Stomach (tissue), 8 donors: ENCODE measurements at regions not wholly inside any gene's neighbourhood (a gene's known extent, or its start where the extent isn't known, plus 50 kb on each side); places are given as distances from the start of the nearest gene placed in this dataset.

Experiments
- DNase-seq, 2 donors: peaks; one replicate each; pipeline versions ENCODE4 v3.0.0 to v3.0.0-alpha.2; 2013 to 2019
- H3K27ac ChIP-seq, 5 donors: fragments of 200-600 bp in 4 of 5; sonication (generic) in 4 of 5; one replicate each; pipeline ENCODE4 v1.5.1; 2013 to 2019; ENCODE audit warnings: mild to moderate bottlenecking in 1 of 5, moderate library complexity in 1 of 5
- H3K27me3 ChIP-seq, 3 donors: fragments of 200-600 bp; sonication (generic); one replicate each; pipeline ENCODE4 v1.5.1; 2017 to 2019; ENCODE audit warnings: mixed run types in 1 of 3
- H3K36me3 ChIP-seq, 4 donors: fragments of 200-600 bp; sonication (generic); 1 replicate in 3 of 4; 2 replicates in 1 of 4; pipeline ENCODE4 v1.5.1; 2016 to 2019
- H3K4me1 ChIP-seq, 4 donors: fragments of 200-600 bp; sonication (generic); one replicate each; pipeline ENCODE4 v1.5.1; 2016 to 2019
- H3K4me3 ChIP-seq, 4 donors: fragments of 200-600 bp; sonication (generic) in 3 of 4; one replicate each; pipeline ENCODE4 v1.5.1; 2016 to 2019; ENCODE audit warnings: mild to moderate bottlenecking in 1 of 4
- H3K9me3 ChIP-seq, 4 donors: fragments of 200-600 bp; sonication (generic); one replicate each; pipeline ENCODE4 v1.5.1; 2016 to 2019
- CTCF ChIP-seq, 7 experiments: fragments of 450-650 bp in 4 of 7; fragments of 200-600 bp in 3 of 7; sonication (generic) in 3 of 7; IDR thresholded peaks; one replicate each; pipeline ENCODE4 v1.5.1; 2016 to 2019; ENCODE audit warnings: antibody characterized with exemption in 7 of 7, control low read depth in 2 of 7, mild to moderate bottlenecking in 1 of 7
- EP300 ChIP-seq: sonication (generic); formaldehyde crosslinking; IDR thresholded peaks from one replicate; pipeline ENCODE4 v1.6.1; 2017; ENCODE audit warnings: antibody characterized with exemption
- POLR2A ChIP-seq, 4 donors: fragments of 450-650 bp; IDR thresholded peaks; one replicate each; pipeline ENCODE4 v1.6.1; 2016; ENCODE audit warnings: antibody characterized with exemption in 4 of 4, control low read depth in 2 of 4, mild to moderate bottlenecking in 1 of 4, moderate library complexity in 1 of 4
- POLR2AphosphoS5 ChIP-seq, 3 donors: sonication (generic); formaldehyde crosslinking; IDR thresholded peaks; one replicate each; pipeline ENCODE4 v1.6.1; 2016; ENCODE audit warnings: antibody characterized with exemption in 3 of 3
- WGBS, 5 donors: extraction: QIAGEN DNeasy Blood & Tissue Kit in 3 of 5; methylation state at CpG; one replicate each; pipeline versions ENCODE4 v1.1.5 to v1.1.7; 2013 to 2018; 5-methylcytosine and 5-hydroxymethylcytosine counted together
- intact Hi-C: fragments of 100-400 bp; cut with DNase I; formaldehyde crosslinking; loops from one replicate; pipeline ENCODE4 v1.15.1; 2023; ENCODE audit warnings: low total_unique reads
- donor health status: healthy with polysubstance abuse.
- donor health status: Bipolar disorder and iron deficiency.
- donor health status: healthy.

GRCh38 chr5:164713682-164714081, 1208.3 kb downstream of the MAT2B start:
- intact Hi-C loops = no loop called here
- no peaks in the 10 kb centered on the region for H3K4me1 ChIP-seq
- H3K27ac ChIP-seq = no peak overlapping the region
- WGBS, 5 donors = 65 to 77% (median 76%) methylated on average over 2 of the region's 2 CpGs
- no peak overlapping the region for H3K4me3 ChIP-seq
- TF ChIP-seq POLR2A (IDR thresholded peaks at IDR 0.05) = no peak
- no peak for DNase-seq
- no peaks in the 10 kb centered on the region for H3K9me3 ChIP-seq
- H3K36me3 ChIP-seq = no peaks in the 10 kb centered on the region
- no peaks in the 10 kb centered on the region for H3K27me3 ChIP-seq

- Histone ChIP-seq H3K4me1 (no peaks in the 10 kb centered on the region), H3K36me3 (no peaks in the 10 kb centered on the region), H3K27ac (no peak overlapping the region), H3K9me3 (no peaks in the 10 kb centered on the region), H3K27me3 (no peaks in the 10 kb centered on the region), H3K4me3 (no peak overlapping the region)
- intact Hi-C loops = no loop called here
- TF ChIP-seq EP300 (no peak), POLR2AphosphoS5 (IDR thresholded peaks at IDR 0.05) (no peak), CTCF (IDR thresholded peaks at IDR 0.05) (no peak), POLR2A (IDR thresholded peaks at IDR 0.05) (no peak)
- no peak for DNase-seq
Observed at GRCh38 chr5:164721116-164721515, 1215.7 kb downstream of the MAT2B start.

- 60 to 79% (median 77%) methylated on average over 1 of the region's 1 CpG for WGBS, 5 donors
- H3K4me1 ChIP-seq = no peaks in the 10 kb centered on the region
- H3K27ac ChIP-seq = no peak overlapping the region
- TF ChIP-seq POLR2A (IDR thresholded peaks at IDR 0.05) (no peak), EP300 (no peak), CTCF (IDR thresholded peaks at IDR 0.05) (no peak), POLR2AphosphoS5 (IDR thresholded peaks at IDR 0.05) (no peak)
- no peak for DNase-seq
- intact Hi-C loops = no loop called here
- no peaks in the 10 kb centered on the region for H3K36me3 ChIP-seq
- H3K4me3 ChIP-seq = no peak overlapping the region
- no peaks in the 10 kb centered on the region for H3K9me3 ChIP-seq
- H3K27me3 ChIP-seq = no peaks in the 10 kb centered on the region
Observed at GRCh38 chr5:164721656-164722055, 1216.2 kb downstream of the MAT2B start.

- no peak overlapping the region for H3K27ac ChIP-seq
- no peak for DNase-seq
- no peaks in the 10 kb centered on the region for H3K27me3 ChIP-seq
- intact Hi-C loops = no loop called here
- no peaks in the 10 kb centered on the region for H3K36me3 ChIP-seq
- 81 to 89% (median 83%) methylated on average over 1 of the region's 1 CpG for WGBS, 5 donors
- H3K4me1 ChIP-seq = no peaks in the 10 kb centered on the region
- H3K4me3 ChIP-seq = no peak overlapping the region
- TF ChIP-seq POLR2A (IDR thresholded peaks at IDR 0.05) = no peak
- no peak for TF ChIP-seq EP300
- no peak for TF ChIP-seq POLR2AphosphoS5 (IDR thresholded peaks at IDR 0.05)
- TF ChIP-seq CTCF (IDR thresholded peaks at IDR 0.05) = no peak
- no peaks in the 10 kb centered on the region for H3K9me3 ChIP-seq
Observed at GRCh38 chr5:164722702-164723101, 1217.3 kb downstream of the MAT2B start.

GRCh38 chr5:164727012-164727411, 1221.6 kb downstream of the MAT2B start:
- Histone ChIP-seq H3K27ac (no peak overlapping the region), H3K9me3 (no peaks in the 10 kb centered on the region), H3K4me3 (no peak overlapping the region), H3K4me1 (no peaks in the 10 kb centered on the region), H3K36me3 (no peaks in the 10 kb centered on the region), H3K27me3 (no peaks in the 10 kb centered on the region)
- DNase-seq = no peak
- WGBS, 5 donors = 71 to 89% (median 85%) methylated on average over 2 of the region's 2 CpGs
- intact Hi-C loops = no loop called here
- TF ChIP-seq POLR2A (IDR thresholded peaks at IDR 0.05) (no peak), CTCF (IDR thresholded peaks at IDR 0.05) (no peak), POLR2AphosphoS5 (IDR thresholded peaks at IDR 0.05) (no peak), EP300 (no peak)
